HEK293T (cell line): ENCODE measurements at regions not wholly inside any gene's neighbourhood (a gene's known extent, or its start where the extent isn't known, plus 50 kb on each side); places are given as distances from the start of the nearest gene placed in this dataset.

Source experiments
- CTCF ChIA-PET: fragments of 350-600 bp; formaldehyde crosslinking; extraction: SDS; loops from one replicate; lab custom pipeline; 2021; ENCODE audit warnings: antibody characterized with exemption, inconsistent platforms; lab: Yijun Ruan, JAX
- POLR2A ChIA-PET: fragments of 350-600 bp; formaldehyde crosslinking; extraction: SDS; loops from one replicate; lab custom pipeline; 2020; ENCODE audit warnings: antibody characterized with exemption, inconsistent platforms; lab: Yijun Ruan, JAX
- DNase-seq: peaks from one replicate; pipeline ENCODE4 v3.0.0; 2012; ENCODE audit warnings: mixed read lengths; ENCODE audit errors: extremely low spot score
- ARNT ChIP-seq: fragments of 450-650 bp; IDR thresholded peaks from 2 replicates; pipeline ENCODE4 v1.6.1; 2017; ENCODE audit warnings: mild to moderate bottlenecking
- BHLHE40 ChIP-seq: fragments of 450-650 bp; IDR thresholded peaks from 2 replicates; pipeline ENCODE4 v1.6.1; 2016; ENCODE audit warnings: mild to moderate bottlenecking, moderate library complexity, borderline replicate concordance
- CTBP1 ChIP-seq: fragments of 450-650 bp; IDR thresholded peaks from 2 replicates; pipeline ENCODE4 v1.6.1; 2016; ENCODE audit warnings: borderline replicate concordance
- ELF4 ChIP-seq: fragments of 450-650 bp; IDR thresholded peaks from 2 replicates; pipeline ENCODE4 v1.6.1; 2017; ENCODE audit warnings: antibody characterized with exemption
- FOXA1 ChIP-seq: fragments of 450-650 bp; IDR thresholded peaks from 2 replicates; pipeline ENCODE4 v1.6.1; 2016; ENCODE audit warnings: mild to moderate bottlenecking
- FOXK2 ChIP-seq: fragments of 450-650 bp; IDR thresholded peaks from 2 replicates; pipeline ENCODE4 v1.6.1; 2016; ENCODE audit warnings: mild to moderate bottlenecking
- FOXM1 ChIP-seq: fragments of 450-650 bp; IDR thresholded peaks from 2 replicates; pipeline ENCODE4 v1.6.1; 2017; ENCODE audit warnings: mild to moderate bottlenecking, borderline replicate concordance
- HDGF ChIP-seq: fragments of 450-650 bp; IDR thresholded peaks from 2 replicates; pipeline ENCODE4 v1.6.1; 2017; ENCODE audit warnings: antibody characterized with exemption, borderline replicate concordance
- L3MBTL2 ChIP-seq: fragments of 450-650 bp; conservative IDR thresholded peaks from 2 replicates; pipeline ENCODE4 v1.6.1; 2016; ENCODE audit warnings: mild to moderate bottlenecking
- LEF1 ChIP-seq: fragments of 450-650 bp; IDR thresholded peaks from 2 replicates; pipeline ENCODE4 v1.6.1; 2017; ENCODE audit warnings: mild to moderate bottlenecking, borderline replicate concordance
- NFRKB ChIP-seq: fragments of 450-650 bp; IDR thresholded peaks from 2 replicates; pipeline ENCODE4 v1.6.1; 2016; ENCODE audit warnings: mild to moderate bottlenecking, moderate library complexity
- SP1 ChIP-seq: fragments of 450-650 bp; IDR thresholded peaks from 2 replicates; pipeline ENCODE4 v1.6.1; 2017
- SUZ12 ChIP-seq: fragments of 450-650 bp; IDR thresholded peaks from 2 replicates; pipeline ENCODE4 v1.6.1; 2016; ENCODE audit warnings: mild to moderate bottlenecking
- TARDBP ChIP-seq: fragments of 450-650 bp; IDR thresholded peaks from 2 replicates; pipeline ENCODE4 v1.6.1; 2016
- ZNF384 ChIP-seq: fragments of 450-650 bp; IDR thresholded peaks from 2 replicates; pipeline ENCODE4 v1.6.1; 2016
- TF ChIP-seq, protein P1 (sequence below): fragments of 450-650 bp; IDR thresholded peaks from 2 replicates; pipeline ENCODE4 v1.6.1; 2016

DNA sequence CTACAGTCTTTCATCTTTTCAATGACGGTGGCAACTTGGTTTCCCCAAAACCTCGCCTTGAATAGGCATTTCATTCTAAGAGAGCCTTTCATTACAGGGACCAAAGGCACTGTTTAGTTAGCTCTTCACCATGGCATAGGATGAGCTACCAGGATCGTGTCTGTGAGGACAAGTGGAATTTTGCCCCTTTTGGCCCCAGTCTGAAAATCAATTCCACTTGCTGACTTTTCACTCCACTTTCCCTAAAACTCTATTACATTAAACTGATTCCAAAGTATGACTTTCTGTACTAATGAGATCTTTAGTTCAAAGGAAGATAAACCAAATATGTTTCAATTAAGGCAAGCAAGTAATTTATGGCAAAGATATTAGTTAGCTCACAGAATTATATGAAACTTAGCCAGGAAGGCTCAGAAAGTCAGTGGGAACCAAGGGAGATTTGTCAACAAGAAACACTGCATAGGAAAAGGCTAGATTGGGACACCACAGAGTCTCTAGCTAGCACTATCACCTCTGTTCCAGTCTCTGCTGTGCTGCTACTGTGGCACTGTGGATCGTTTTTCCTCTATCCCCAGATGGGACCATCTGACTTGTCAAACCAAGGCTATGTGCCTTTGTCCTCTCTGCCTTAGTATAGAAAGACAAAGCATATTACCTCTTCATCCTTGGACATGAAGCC lies 145.6 kb downstream of the SLC7A11 start:
- CTCF ChIA-PET, result no interaction called here
- no peak for DNase-seq
- POLR2A ChIA-PET, result interaction anchor here (1.3 kb wide), 1 partner anchor 145 kb away, joined by 4 read pairs; the partner anchor contains the start of gene SLC7A11
- TF ChIP-seq ARNT (no peak), FOXK2 (no peak), SP1 (no peak), BHLHE40 (no peak), TARDBP (no peak)
- TF ChIP-seq, protein P1, sequence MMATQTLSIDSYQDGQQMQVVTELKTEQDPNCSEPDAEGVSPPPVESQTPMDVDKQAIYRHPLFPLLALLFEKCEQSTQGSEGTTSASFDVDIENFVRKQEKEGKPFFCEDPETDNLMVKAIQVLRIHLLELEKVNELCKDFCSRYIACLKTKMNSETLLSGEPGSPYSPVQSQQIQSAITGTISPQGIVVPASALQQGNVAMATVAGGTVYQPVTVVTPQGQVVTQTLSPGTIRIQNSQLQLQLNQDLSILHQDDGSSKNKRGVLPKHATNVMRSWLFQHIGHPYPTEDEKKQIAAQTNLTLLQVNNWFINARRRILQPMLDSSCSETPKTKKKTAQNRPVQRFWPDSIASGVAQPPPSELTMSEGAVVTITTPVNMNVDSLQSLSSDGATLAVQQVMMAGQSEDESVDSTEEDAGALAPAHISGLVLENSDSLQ, result no peak

DNA sequence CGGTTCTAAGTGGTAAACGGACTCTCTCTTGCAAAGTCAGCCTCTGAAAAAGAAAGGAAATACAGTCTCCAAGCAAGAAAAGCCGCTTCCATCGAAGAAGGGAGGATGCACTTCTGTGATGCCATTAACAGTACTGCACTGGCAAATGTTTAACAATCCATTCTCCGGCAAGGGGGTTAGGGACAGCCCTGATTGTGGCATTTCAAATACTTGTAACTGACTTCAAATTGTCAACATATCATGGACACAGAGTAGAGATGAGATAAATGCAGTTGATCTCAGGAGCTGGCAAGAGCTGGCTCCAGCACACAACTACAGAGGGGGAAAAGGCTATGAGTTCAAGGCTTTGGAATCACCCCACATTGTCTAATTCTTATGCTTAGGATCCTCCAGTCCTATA lies 146.8 kb downstream of the SLC7A11 start:
- ChIA-PET POLR2A (no interaction called here), CTCF (no interaction called here)
- no peak for TF ChIP-seq FOXM1
- no peak for TF ChIP-seq ELF4
- TF ChIP-seq ARNT, result no peak
- TF ChIP-seq BHLHE40, result no peak
- no peak for TF ChIP-seq ZNF384
- TF ChIP-seq CTBP1, result no peak
- no peak for TF ChIP-seq FOXA1
- TF ChIP-seq NFRKB, result no peak
- no peak for TF ChIP-seq L3MBTL2
- TF ChIP-seq LEF1, result no peak
- TF ChIP-seq, protein P1, result no peak
- no peak for TF ChIP-seq HDGF
- no peak for TF ChIP-seq FOXK2
- TF ChIP-seq TARDBP, result no peak
- no peak for TF ChIP-seq SP1
- TF ChIP-seq SUZ12, result no peak
- no peak for DNase-seq

DNA sequence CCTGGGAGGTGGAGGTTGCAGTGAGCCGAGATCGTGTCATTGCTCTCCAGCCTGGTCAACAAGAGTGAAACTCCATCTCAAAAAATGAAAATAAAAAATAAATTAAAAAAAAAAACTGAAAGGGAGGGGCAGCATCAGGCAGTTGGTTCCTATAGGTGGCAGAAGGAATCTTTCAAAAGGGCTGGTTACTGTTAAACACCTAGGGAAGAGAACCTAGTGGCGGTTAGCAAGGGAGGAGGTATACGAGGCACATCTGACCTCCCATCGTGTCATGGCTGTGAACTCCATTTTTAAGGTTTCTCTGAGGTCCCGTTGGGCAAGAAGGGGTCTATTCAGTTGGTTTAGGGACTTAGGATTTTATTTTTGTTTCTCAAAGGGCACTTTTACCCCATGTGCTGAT lies 150.1 kb downstream of the SLC7A11 start:
- TF ChIP-seq FOXA1 (no peak), FOXK2 (no peak), ZNF384 (no peak), BHLHE40 (no peak), NFRKB (no peak), SUZ12 (no peak), ARNT (no peak), CTBP1 (no peak), L3MBTL2 (no peak), SP1 (no peak), HDGF (no peak), LEF1 (no peak), ELF4 (no peak), TARDBP (no peak), FOXM1 (no peak)
- TF ChIP-seq, protein P1, result no peak
- DNase-seq, result no peak
- CTCF ChIA-PET, result no interaction called here
- POLR2A ChIA-PET, result no interaction called here

DNA sequence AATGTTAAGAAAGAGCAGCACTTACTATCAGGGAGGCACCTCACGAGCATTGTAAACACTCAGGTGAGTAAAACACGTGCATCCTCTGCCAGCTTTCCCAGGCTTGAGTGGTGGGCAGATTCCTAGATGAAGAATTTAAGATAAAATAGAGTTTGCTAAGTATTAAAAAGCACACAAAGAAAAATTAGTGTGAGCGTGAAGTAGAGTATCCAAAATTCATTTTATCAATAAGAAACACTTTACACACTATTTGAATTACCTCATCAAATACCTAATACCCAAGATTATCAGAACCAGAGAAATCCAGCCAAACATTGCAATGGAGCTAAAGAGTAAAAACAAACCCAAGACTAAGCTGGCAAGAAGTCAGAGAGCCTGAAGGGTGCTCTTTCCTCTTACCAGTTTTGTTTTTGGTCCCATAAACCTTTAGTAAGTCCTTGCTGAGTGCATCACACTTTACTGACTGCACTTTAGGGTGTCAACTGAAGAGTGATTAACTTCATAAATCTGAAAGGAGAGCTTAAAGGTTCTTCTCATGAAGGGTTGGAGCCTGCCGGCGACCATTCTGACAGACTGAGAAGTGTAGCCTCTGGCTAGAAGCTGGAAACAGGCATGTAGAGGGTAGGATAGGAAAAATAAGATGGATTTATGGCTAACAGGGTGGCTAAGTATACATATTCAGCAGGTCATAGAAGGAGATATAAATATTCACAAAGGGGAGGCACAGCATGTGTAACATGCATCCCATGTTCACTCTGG lies 151.1 kb downstream of the SLC7A11 start:
- ChIA-PET CTCF (interaction anchor here (0.6 to 2.8 kb wide), 18 partner anchors 8 to 967 kb away, joined by 3 to 34 read pairs (median 4); no protein-coding TSS in a partner anchor), POLR2A (interaction anchor here (1.2 kb wide), 1 partner anchor 56 kb away, joined by 3 read pairs; no protein-coding TSS in a partner anchor)
- no peak for TF ChIP-seq TARDBP
- TF ChIP-seq ZNF384, result no peak
- TF ChIP-seq SP1, result no peak
- no peak for TF ChIP-seq L3MBTL2
- no peak for TF ChIP-seq FOXA1
- no peak for TF ChIP-seq FOXM1
- TF ChIP-seq HDGF, result no peak
- TF ChIP-seq BHLHE40, result no peak
- no peak for DNase-seq

DNA sequence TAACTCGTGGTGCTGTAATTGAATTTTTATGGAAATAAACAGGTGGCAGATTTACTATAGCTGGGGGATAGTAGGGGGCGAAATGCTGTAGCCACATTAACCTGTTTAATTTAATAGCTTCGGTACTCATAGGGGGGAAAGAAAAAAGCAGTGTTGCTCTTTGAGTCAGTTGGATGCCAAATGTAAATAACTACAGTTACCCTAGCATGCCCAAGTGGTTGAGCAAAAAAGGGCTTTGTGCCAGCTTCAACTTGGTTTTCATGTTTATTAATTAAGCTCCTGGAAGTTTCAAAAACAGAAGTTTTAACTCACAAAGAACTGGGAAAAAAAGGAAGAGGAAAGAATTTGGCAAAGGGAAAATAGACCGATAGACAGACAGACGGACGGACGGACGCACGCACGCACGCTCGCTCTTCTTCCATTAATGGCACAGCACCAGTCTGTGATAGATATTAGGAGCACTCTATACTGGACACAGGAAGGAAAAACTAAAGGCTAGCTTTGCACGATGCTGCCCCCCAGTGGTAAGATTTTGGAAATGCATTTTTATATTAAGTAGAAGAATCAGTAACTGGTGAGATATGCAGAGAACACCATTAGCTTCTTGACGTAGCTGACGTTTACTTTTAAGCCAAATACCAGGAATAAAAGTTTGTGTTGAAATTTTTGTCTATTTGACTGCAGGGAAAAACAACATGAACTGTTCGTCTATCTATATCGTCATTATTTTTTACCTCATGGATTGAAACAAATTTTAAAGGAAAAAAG lies 151.8 kb downstream of the SLC7A11 start:
- DNase-seq, result peak; percentile 74
- TF ChIP-seq ARNT, result no peak
- TF ChIP-seq L3MBTL2, result no peak
- TF ChIP-seq, protein P1, result no peak
- TF ChIP-seq FOXK2, result no peak
- no peak for TF ChIP-seq FOXA1
- no peak for TF ChIP-seq TARDBP
- TF ChIP-seq LEF1, result no peak
- CTCF ChIA-PET, result interaction anchor here (0.6 to 2.8 kb wide), 21 partner anchors 9 to 966 kb away, joined by 3 to 34 read pairs (median 4); no protein-coding TSS in a partner anchor
- POLR2A ChIA-PET, result interaction anchor here (1.2 kb wide), 1 partner anchor 55 kb away, joined by 3 read pairs; no protein-coding TSS in a partner anchor
